ENCODE measurements at regions not wholly inside any gene's neighbourhood (a gene's known extent, or its start where the extent isn't known, plus 50 kb on each side); places are given as distances from the start of the nearest gene placed in this dataset.

GRCh38 chr2:208820014-208820688, 413.6 kb downstream of the PTH2R start:
- no peaks in the 10 kb centered on the region for H3F3A ChIP-seq (replicated peaks; ENCODE audit: insufficient read depth)
- no peaks in the 10 kb centered on the region for H3K9me2 ChIP-seq
- no peak overlapping the region for H3K9ac ChIP-seq
- no peaks in the 10 kb centered on the region for H3K27me3 ChIP-seq (ENCODE audit: insufficient read depth)
- no peaks in the 10 kb centered on the region for H3K4me1 ChIP-seq (ENCODE audit: control insufficient read depth in 1 of 2, insufficient read depth in 2 of 2, low read depth in 1 of 2, low read length in 1 of 2)
- H4K20me1 ChIP-seq (ENCODE audit: insufficient read depth): no peaks in the 10 kb centered on the region
- H3K36me3 ChIP-seq (replicated peaks in 1 of 2; ENCODE audit: control insufficient read depth in 1 of 2, insufficient read depth in 2 of 2, low read length in 1 of 2): no peaks in the 10 kb centered on the region
- ChIA-PET POLR2A (no interaction called here), CTCF (interaction anchor here (0.6 to 3.4 kb wide), 25 partner anchors 9 to 718 kb away, joined by 3 to 24 read pairs (median 3); no protein-coding TSS in a partner anchor)
- H3K9me3 ChIP-seq: no peaks in the 10 kb centered on the region; the same call in none of the 2 replicates
- no peak overlapping the region for H3K4me2 ChIP-seq
- H3K79me2 ChIP-seq (ENCODE audit: insufficient read depth): no peaks in the 10 kb centered on the region
- H2AFZ ChIP-seq (ENCODE audit: low read depth): no peak overlapping the region
- DNase-seq: peak; percentile 7
- no peak overlapping the region for H3K27ac ChIP-seq (ENCODE audit: low read depth in 2 of 2, low read length in 1 of 2)
- TF ChIP-seq MAX (IDR thresholded peaks at IDR 0.05; ENCODE audit: low read depth): no peak
- TF ChIP-seq RFX5 (IDR thresholded peaks at IDR 0.05; ENCODE audit: low read length): no peak
- peak; percentile 26; the same call in 1 of the 2 replicates for TF ChIP-seq SMC3 (IDR thresholded peaks at IDR 0.05; ENCODE audit: low read depth, low read length)
- no peak for TF ChIP-seq IRF3 (IDR thresholded peaks at IDR 0.05; ENCODE audit: low read depth, low read length)
- TF ChIP-seq CTCF (IDR thresholded peaks at IDR 0.05): 0 out of 2 replicates have a peak, but pooled peaks have one; percentile 20
- peak; percentile 68 for TF ChIP-seq RAD21 (IDR thresholded peaks at IDR 0.05; ENCODE audit: low read length)
- TF ChIP-seq POLR2AphosphoS5 (IDR thresholded peaks at IDR 0.05; ENCODE audit: low read depth, low read length): no peak
- WGBS (ENCODE audit: low lambda C conversion rate): 5% methylated on average over 1 of the region's 1 CpG
- H3K4me3 ChIP-seq (ENCODE audit: low read depth in 2 of 2, low read length in 1 of 2): no peak overlapping the region; a peak in 1 of 4 replicates

- Histone ChIP-seq H3K79me2 (ENCODE audit: insufficient read depth) (no peaks in the 10 kb centered on the region), H4K20me1 (ENCODE audit: insufficient read depth) (no peaks in the 10 kb centered on the region), H2AFZ (ENCODE audit: low read depth) (no peak overlapping the region), H3F3A (replicated peaks; ENCODE audit: insufficient read depth) (no peaks in the 10 kb centered on the region), H3K4me1 (ENCODE audit: control insufficient read depth in 1 of 2, insufficient read depth in 2 of 2, low read depth in 1 of 2, low read length in 1 of 2) (no peaks in the 10 kb centered on the region), H3K4me3 (ENCODE audit: low read depth in 2 of 2, low read length in 1 of 2) (no peak overlapping the region), H3K4me2 (no peak overlapping the region), H3K36me3 (replicated peaks in 1 of 2; ENCODE audit: control insufficient read depth in 1 of 2, insufficient read depth in 2 of 2, low read length in 1 of 2) (no peaks in the 10 kb centered on the region), H3K9me3 (no peaks in the 10 kb centered on the region; the same call in 1 of the 2 replicates), H3K27me3 (ENCODE audit: insufficient read depth) (no peaks in the 10 kb centered on the region), H3K27ac (ENCODE audit: low read depth in 2 of 2, low read length in 1 of 2) (no peak overlapping the region), H3K9me2 (no peaks in the 10 kb centered on the region), H3K9ac (no peak overlapping the region)
- DNase-seq: no peak
- 30% methylated on average over 3 of the region's 3 CpGs for WGBS (ENCODE audit: low lambda C conversion rate)
- ChIA-PET CTCF (interaction anchor here (1.2 kb wide), 1 partner anchor 504 kb away, joined by 4 read pairs; no protein-coding TSS in a partner anchor), POLR2A (no interaction called here)
- TF ChIP-seq CHD2 (IDR thresholded peaks at IDR 0.05; ENCODE audit: low read length, partially characterized antibody) (no peak), RCOR1 (IDR thresholded peaks at IDR 0.05; ENCODE audit: low read length) (no peak), REST (IDR thresholded peaks at IDR 0.05; ENCODE audit: low read depth, low read length) (no peak), RAD21 (IDR thresholded peaks at IDR 0.05; ENCODE audit: low read length) (no peak), MEF2A (IDR thresholded peaks at IDR 0.05; ENCODE audit: borderline replicate concordance, low read depth) (no peak), USF1 (IDR thresholded peaks at IDR 0.05; ENCODE audit: borderline replicate concordance, low read depth) (no peak), PBX3 (IDR thresholded peaks at IDR 0.05) (no peak), IRF3 (IDR thresholded peaks at IDR 0.05; ENCODE audit: low read depth, low read length) (no peak), EP300 (IDR thresholded peaks at IDR 0.05; ENCODE audit: borderline replicate concordance in 1 of 2, low read depth in 1 of 2, low read length in 1 of 2) (no peak), EZH2phosphoT487 (IDR thresholded peaks at IDR 0.05; ENCODE audit: borderline replicate concordance, low read depth) (no peak)
Observed at GRCh38 chr2:208827109-208827508, 420.5 kb downstream of the PTH2R start.

Data from SK-N-SH (cell line).